NCI-H1048 (cell line): ENCODE measurements at regions not wholly inside any gene's neighbourhood (a gene's known extent, or its start where the extent isn't known, plus 50 kb on each side); places are given as distances from the start of the nearest gene placed in this dataset.
"Not testable (repeated sequence)": the region's sequence is repeated elsewhere in the genome, so short reads cannot be mapped to it uniquely, and the experiment has no call there.

Experiments used
- DNase-seq: peaks from one replicate; lab custom pipeline; 2025; lab: John Stamatoyannopoulos, UW

DNA sequence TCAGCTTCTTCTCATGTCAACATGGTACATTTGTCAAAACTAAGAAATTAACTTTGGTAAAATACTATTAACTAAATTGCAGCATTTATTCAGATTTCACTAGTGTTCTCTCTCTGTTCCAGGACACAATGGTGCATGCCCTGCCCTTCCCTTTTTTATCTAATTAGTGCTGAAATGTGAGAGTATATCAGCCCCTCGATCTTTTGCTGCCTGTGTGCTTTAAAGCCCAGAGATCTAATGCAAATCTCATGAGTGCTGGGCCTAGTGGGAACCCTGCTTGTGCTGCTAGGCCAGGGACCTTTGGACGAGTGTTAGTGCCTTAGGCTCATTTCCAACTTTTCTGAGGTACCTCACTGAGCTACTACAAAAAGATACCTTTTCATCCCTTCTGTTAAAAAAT is 221.1 kb upstream of the EDNRB start:
- no peak for DNase-seq

DNA sequence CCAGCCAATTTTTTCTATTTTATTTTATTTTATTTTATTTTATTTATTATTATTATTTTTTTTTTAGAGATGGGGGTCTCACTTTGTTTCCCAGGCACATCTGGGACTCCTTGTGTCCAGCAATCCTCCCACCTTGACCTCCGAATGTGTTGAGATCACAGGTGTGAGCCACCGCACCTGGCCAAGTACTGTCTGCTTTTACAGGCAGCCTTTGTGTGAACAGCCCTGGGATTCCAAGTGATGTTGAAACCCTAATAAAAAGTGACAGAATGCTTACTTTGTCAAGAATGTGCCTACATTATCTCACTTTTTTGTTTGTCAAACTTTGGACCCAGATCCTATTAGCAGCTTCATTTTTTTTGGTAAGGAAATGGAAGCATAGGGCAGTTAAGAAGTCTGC is 220.1 kb upstream of the EDNRB start:
- no peak for DNase-seq

DNA sequence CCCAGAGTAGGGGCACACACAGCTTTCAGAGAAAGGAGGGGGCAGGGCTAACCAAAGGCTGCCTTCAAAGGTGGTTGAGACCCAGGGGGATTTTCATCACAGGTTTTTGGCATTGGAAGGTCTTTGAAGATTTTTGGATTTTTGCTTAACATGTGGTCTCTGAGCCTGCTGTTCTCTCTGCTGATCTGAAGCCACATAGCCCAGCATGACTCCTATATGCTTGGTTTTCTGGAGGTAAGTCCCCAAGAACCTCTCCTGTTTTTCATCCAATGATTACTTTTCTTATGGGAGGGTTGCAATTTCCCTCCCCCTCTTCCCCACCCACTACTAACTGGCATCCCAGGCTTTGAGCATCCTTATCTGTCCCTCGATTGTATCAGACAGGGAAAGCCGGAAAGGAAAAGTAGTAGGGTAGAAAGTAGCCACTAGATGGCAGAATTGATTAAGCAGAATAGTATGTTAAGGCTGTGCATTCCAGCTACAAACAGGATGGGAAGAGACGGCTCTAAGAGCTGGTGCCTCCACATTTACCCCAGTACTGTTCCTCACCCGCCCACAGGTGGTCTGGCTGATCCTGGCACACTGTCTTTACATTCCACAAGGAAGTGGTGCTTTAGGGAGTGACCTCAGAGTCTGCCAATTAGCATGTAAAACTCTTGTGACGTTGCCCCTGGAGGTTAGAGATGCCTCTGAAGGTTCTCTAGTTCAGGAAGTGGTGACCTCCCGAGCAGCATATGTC is 218.9 kb upstream of the EDNRB start:
- DNase-seq = peak; percentile 50

DNA sequence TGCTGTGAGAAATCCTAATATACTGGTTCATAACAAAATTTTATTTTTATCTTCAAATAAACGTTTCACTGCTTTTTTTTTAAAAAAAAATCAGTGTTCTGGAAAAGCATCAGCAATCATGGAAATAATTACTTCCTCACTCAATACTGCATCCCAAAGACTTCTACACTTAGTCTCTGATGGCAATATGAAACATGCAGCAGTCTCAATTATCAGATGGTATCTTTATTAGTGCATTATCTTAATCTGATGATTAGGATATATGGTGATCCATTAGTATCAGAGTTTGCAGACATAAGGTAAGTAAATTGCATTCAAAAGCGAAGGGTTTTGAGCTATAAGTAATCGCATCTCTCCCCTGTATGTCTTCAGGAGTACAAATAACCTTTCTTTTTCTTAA is 218.3 kb upstream of the EDNRB start:
- no peak for DNase-seq

DNA sequence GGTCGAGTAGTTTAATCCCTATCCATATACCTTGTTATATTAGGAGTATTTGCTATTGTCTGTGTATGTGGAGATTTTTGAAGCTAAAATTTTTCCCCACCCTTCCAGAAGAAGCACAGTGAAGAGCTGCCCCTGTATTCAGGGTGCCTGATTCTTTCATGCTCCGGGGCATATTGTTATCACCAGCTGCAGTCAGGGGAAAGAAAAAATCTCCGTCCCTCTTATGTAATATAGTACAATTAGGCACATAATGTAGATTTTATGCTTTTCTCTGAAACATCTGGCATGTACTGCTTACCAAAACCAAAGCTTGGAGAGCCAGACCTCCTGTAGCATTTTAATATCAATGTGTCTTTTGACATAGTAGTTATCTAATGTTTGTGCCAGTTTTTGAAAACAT is 214.9 kb upstream of the EDNRB start:
- DNase-seq = no peak

DNA sequence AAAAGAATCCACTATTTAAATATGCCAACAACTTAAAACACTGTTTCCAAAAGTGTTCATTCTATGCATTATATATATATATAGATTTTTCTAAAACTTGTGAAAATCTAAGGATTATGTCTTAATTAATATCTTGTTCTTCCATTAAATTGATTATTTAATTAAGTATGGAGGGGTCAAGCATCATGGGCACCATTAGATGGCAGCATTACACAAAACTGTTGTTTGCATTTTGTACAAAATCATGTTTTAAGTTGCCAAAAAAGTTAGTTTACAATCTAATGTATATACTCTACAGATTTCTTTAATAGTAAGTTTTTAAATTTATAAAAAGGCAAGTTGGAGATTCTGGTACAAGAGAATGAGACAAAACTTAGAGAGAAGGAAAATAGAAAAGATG is 213.2 kb upstream of the EDNRB start:
- DNase-seq = no peak

DNA sequence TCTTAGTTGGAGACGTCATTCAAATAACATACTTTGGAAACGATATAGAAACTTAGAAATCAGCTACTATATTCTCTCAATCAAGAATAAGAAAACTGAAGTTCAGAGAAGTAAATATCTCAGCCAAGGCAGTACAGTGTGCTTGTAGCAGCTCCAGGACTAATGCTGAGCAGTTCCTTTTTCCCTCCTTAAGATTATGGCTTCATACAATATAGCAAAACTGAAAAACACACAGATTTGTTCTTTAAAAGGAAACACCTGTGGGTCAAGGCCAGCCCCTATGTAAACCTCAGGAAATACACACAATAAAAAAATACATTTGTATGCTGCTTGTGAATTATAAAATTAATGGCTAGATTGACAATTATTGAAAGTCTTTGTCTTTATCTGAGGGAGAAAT is 212.7 kb upstream of the EDNRB start:
- no peak for DNase-seq

DNA sequence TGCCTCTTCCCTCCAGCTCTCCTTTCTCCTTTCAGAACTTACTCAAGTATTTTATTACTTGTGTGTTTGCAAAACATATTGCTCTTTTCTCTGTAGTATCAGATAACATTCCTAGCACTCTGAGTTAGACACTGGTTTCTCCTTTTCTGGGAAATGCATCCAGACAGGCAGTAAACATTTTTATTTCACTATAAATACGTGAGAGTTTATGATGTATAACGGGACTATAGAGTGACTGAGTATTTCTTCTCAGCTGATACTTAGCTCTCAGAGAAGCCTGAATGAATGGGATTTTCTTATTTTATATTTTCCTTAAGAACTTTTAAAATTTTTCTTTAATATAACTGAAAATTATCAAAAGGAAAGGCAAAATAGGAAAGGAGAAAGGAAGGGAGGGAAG is 211.2 kb upstream of the EDNRB start:
- DNase-seq = no peak

DNA sequence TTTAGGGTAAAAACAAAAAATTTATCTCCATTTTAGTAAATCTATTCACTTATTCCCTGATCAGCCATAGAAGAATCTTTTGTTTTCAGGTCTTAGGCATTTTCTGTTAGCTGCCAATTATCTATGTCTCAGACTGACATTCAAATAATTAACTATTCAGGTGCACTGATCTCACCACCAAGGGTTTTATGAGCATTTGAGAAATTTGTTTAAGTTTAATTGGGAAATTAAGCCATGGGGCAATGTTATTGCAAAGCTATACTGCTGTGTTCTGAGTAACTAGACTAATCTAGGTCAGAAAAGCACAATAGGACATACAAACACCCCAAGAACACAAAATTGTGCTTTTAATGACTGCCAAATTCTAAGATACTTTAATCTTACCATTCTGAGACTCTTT is 210.7 kb upstream of the EDNRB start:
- no peak for DNase-seq

DNA sequence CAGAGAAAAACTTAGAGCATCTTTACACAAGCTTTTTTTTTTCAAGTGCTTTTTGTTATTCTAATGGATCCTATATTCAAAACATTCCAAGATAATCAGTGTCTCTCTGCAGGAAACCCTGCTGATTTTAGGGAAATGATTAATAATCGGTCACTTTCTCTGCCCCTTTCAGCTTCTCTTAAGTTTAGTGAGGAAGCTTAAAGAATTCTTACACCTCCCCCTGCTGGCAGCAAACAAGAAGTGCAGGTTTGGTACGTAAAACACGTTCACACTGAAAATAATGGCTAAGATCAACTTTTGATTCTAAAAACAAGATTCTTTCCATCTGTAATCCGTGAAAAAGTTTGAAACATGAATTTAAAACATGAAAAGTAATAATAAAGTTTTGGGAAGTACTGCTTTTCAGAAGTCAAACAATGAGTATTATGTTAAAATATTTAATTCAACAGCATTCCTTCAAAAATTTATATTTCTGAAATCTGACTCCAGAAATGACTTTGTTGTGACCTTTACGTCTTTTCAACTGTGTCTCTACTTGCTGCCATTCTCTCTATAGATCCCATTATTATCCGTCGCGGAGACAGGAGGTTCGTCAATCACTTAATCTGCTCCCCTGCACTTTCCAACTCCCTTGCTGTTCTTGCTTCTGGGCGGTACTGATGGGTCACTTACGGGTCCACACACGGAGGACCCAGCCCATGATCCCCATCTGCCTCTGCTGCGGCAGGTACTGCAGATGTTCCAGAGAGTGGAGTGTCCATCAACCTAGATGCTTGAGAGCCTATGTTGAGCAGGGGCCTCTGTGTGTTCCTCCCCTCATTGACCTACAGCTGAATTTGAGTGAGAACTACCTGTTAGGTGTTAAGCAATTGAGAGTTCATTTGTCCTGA is 203.1 kb upstream of the EDNRB start:
- DNase-seq = peak; percentile 1

DNA sequence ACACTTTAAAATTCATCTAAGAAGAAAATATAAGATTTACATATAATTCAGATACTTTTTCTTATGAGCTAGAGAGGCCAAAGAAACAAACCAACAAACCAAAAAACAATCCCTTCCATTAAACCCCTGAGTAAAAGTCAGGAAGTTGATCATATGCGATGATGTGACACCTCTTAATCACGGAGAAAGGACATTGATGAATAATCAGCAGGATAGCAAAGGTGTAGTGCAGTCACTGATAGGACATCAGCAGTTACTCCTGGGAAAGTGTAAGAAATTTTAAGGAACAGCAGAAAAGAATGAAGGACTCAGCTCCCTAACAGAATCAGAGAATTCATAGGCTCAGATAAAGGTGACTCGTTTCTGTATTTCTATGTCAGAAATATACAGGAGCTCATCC is 202.4 kb upstream of the EDNRB start:
- no peak for DNase-seq

DNA sequence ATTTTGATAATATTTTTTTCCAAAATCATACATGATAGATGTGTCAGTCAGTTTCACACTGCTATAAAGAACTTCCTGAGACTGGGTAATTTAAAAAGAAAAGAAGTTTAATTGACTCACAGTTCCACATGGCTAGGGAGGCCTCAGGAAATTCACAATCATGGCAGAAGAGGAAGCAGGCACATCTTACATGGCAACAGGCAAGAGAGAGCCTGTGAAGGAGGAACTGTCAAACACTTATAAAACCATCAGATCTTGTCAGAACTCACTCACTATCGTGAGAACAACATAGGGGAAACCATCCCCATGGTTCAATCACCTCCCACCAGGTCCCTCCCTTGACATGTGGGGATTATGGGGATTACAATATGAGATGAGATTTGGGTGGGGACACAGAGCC is 201.5 kb upstream of the EDNRB start:
- not testable (repeated sequence) for DNase-seq

DNA sequence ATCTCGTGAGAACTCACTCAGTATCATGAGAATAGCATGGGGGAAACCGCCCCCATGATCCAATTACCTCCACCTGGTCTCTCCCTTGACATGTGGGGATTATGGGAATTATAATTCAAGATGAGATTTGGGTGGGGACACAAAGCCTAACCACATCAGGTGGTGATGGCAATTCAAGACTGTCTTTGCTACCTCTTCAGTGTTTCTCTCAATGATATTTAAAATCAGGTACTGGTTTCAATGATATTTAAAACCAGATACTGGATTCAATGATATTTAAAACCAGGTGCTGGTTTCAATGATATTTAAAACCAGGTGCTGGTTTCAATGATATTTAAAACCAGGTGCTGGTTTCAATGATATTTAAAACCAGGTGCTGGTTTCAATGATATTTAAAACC is 198.4 kb upstream of the EDNRB start:
- DNase-seq = not testable (repeated sequence)

DNA sequence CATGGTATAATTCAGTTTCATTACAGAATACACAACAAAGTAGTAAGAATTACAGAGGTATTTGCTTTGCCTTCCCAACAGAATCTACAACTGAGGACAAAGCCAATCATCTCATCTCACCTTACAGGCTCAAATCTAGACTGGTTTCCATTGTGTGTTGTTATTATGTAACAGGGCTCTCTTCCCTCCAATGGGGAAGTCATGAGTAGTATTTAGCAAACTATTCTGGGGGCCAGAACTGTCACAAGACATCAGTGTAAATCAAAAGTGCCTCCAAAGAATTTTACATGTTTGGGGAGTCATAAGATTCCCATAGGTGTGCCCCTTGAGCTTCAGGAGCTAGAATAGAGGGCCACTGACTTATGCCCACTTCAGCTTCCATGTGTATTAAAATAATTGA is 187.0 kb upstream of the EDNRB start:
- no peak for DNase-seq

DNA sequence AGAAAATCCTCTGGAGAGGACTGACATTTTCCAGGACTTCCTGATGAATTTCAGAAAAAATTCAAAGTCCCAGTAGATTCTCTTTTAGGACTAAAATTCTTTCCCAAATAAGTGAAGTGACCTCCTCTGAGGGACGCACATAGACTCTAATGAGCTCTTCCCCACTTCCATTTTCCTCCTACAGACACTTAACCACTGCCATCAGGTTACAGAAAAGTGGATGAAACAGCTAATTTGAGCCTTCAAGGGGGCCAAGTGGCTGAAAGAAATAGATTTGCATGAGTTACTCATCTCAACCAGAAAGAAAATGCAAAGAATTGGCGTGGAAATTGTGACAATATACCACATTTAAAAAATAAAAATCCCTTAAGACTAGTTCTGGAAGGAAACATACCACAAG is 185.3 kb upstream of the EDNRB start:
- DNase-seq = no peak

DNA sequence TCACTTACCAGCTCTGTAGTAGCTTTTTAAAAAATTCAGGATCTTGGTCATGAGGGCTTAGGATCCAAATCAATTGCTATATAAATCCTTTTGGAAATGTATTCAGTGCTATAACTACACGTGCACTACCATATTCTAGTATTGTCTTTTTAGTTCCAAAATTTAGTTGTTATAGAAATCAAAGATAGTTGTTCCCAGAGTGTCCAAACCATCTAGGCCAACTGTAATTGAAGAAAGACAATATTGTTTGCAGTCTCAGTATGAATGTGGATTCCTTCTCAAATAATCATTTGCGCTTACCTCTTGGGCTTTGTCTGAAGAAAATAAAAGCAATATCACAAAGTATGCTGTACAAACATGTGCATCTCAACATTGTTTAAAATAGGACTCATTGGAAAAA is 184.1 kb upstream of the EDNRB start:
- DNase-seq = no peak

DNA sequence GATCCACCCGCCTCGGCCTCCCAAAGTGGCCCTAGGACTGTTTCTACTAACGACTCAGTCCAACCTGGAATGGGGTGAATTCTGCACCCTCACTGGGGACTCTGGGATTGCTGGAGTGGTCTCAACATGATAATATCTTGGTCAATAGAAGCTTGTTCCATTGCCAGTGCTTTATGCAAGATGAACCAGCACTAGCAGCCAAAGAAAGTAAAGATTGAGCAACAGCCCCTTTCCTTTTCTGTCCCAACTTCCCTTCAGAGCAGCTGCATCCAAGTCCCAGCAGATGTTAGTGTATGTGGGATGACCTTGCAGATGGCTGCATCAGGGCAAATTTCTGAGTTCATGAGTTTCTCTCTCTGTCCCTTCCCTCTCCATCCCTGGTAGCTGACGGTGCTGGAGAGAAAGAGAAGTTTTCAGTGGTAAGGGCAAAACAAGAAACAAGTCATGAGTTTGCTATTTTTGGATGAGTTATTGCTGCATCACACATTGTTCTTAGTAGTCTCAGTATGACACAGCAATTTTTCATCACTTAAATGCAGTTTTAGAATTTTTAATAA is 183.6 kb upstream of the EDNRB start:
- no peak for DNase-seq

DNA sequence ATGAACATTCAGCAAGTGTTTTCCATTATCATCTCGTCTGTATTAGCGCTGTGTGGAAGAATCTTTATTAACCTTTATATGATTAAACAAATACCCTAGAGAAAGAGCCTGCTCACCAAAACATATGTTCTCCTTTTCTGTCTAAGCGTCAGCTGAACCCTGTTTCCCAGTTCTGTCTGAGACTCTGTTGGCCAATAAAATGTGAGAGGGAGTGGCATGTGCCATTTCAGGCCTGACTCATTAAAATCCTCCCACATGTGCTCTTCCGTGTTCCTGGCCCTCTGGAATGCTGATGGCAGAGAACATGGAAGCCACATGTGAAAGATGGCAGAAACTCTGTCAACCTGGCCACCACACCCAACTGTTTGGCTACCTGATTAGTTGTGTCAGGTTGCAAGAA is 181.9 kb upstream of the EDNRB start:
- no peak for DNase-seq

DNA sequence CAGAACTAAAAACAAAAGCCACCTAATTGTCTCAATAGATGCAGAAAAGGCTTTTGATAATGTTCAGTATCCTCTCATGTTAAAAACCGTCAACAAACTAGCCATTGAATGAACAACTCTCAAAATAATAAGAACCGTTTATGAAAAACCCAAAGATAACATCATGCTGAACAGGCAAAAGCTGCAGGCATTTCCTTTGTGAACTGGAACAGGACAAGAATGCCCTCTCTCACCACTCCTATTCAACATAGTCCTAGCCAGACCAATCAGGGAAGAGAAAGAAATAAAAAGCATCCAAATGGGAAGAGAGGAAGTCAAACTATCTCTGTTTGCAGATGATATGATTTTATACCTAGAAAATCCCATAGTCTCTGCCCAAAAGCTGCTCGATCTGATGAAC is 179.6 kb upstream of the EDNRB start:
- DNase-seq = no peak

DNA sequence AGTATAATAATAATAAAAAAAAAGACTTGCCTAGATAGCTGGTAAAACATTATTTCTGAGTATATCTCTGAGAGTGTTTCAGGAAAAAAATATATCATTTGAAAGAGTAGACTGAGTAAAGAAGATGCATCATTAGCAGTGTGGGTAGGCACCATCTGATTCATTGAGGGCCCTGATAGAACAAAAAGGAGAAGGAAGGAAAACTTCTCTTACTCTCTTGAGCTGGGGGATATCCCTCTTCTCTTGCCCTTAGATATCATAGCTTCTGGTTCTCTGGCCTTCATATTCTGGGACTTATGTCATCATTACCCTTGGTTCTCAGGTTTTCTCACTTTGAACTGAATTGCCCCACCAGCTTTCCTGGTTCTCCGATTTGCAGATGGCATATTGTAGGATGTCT is 177.6 kb upstream of the EDNRB start:
- no peak for DNase-seq

DNA sequence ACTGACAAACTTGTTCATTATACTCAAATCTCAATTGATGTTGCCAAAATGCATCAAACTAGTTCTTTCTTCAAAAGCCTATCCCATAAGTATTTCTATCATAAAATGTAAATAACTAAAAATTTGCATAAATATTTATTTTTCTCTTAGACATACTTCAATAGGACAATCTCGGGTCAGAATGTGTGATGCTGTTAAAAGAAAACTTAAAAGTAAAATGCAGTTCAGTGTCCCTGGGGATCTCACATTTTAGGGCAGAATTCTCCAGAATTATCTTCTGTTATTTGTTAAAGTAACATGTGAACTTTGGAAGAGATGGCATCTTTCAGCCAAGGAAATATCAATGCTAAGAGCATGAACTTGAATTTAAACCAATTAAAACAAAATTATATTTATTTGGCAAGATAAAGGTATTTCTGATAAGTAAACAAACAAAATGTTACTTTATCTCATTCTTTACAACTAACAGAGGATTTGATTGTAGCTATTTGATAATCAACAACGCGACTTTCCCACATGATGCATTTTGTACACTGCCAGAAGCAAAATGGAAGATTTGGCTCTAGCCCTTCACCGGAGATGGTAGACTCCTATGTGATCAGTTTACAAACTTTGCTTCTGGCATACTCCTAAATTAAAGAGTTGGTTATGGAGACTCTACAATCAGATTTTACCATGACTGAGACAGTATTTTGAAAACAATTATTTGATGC is 169.5 kb upstream of the EDNRB start:
- no peak for DNase-seq

DNA sequence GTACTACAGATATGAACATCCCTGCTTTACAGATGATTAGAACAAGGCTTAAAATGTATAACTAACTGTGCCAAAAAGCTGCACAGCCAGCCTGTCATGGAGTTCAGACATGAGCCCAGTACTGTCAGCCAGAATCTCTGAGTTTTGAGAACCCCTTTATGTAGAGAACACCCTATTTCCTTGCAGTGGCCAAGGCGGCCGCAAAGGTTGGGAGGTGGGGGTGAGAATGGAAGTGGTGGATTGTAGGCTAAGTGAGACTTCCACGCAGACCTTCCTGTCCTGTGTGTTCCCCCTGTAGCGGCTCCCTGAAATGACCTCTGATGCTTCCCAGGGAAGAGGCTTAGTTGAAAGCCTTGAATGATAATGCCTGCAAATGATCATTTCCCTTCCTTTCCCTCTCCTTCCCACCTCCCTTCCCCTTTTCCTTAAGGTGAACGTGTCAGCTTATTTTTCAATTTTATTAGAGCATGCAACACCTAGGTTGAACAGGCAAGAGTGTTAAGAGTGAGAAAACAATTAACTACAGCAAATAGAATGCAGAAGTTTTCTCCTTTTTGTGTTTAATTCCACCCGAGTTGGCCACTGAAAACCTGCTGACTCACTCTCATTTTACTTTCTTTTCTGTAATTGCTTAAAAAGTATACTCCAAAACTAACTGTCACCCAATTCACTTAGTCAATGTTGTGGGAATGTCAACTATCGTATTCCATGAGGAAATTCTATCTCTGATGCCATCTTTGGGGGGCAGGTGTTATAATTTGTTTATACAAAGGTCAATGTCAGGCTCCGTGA is 167.0 kb upstream of the EDNRB start:
- no peak for DNase-seq
